Neural progenitor cell (in vitro differentiated cells): ENCODE measurements at regions not wholly inside any gene's neighbourhood (a gene's known extent, or its start where the extent isn't known, plus 50 kb on each side); places are given as distances from the start of the nearest gene placed in this dataset.

Experiments
- CTCF ChIP-seq: fragments of 200-600 bp; sonication (generic); IDR thresholded peaks from 2 replicates; pipeline ENCODE4 v1.5.1; 2017; ENCODE audit warnings: antibody characterized with exemption, mild to moderate bottlenecking
- EZH2 ChIP-seq: fragments of 200-600 bp; sonication (generic); IDR thresholded peaks from 2 replicates; pipeline ENCODE4 v1.6.1; 2017; ENCODE audit warnings: antibody characterized with exemption, mild to moderate bottlenecking, moderate library complexity

- TF ChIP-seq CTCF (no peak), EZH2 (no peak)
Observed at GRCh38 chr10:33790521-33791271, 456.2 kb upstream of the NRP1 start.
